DMS 273 treated with DMSO at 0.1 percent for 48 hours (cell line): ENCODE measurements at regions not wholly inside any gene's neighbourhood (a gene's known extent, or its start where the extent isn't known, plus 50 kb on each side); places are given as distances from the start of the nearest gene placed in this dataset.
"Not testable (repeated sequence)": the region's sequence is repeated elsewhere in the genome, so short reads cannot be mapped to it uniquely, and the experiment has no call there.

ENCODE experiments used
- DNase-seq: peaks from one replicate; lab custom pipeline; 2025; lab: John Stamatoyannopoulos, UW

DNA sequence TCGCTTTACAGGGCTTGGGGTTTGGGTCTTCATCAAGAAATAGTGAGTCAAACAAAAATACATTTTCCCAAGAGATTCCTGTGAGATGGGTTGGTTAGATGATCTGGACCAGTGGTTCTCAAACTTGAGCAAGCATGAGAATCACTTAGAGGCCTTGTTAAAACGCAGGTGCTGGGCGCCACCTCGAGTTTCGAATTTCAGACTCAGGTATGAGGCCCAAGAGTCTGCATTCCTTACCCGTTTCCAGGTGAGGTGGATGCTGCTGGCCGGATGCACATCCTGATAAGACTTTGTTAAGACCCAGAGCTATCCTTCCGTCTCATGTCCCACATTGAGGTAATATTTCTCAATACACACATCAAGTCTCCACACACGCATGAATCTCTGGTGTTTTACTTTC lies 707.8 kb upstream of the SALL3 start:
- no peak for DNase-seq

DNA sequence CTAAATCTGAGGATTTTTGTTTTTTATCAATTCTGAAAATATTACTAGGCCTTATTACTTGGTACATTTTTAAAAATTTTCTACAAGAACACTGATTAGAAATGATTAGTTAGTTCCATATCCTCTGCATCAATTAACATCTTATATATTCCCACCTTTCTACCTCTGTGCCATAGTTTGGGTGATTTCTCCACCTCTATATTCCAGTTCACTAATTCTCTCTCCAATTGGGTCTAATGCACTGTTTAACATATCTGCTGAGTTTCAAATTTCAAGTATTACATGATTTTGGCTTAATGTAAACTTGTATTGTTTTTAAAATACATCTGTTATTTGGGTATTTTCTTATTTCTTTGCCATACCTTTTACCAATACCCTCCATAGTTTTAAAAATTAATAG lies 705.7 kb upstream of the SALL3 start:
- DNase-seq, result no peak

DNA sequence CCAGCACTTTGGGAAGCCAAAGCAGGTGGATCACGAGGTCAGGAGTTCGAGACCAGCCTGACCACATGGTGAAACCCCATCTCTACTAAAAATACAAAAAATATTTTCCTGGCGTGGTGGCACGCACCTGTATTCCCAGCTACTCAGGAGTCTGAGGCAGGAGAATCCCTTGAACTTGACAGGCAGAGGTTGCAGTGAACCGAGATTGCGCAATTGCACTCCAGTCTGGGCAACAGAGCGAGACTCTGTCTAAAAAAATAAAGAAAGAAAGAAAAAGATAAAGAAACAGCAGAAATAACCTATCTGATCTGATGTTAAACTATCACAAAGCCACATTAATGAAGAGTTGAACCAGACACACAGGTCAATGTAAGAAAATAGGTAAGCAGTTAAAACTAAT lies 696.2 kb upstream of the SALL3 start:
- DNase-seq, result not testable (repeated sequence)

- DNase-seq, result no peak
Observed at GRCh38 chr18:78292618-78293380, 686.8 kb upstream of the SALL3 start.

DNA sequence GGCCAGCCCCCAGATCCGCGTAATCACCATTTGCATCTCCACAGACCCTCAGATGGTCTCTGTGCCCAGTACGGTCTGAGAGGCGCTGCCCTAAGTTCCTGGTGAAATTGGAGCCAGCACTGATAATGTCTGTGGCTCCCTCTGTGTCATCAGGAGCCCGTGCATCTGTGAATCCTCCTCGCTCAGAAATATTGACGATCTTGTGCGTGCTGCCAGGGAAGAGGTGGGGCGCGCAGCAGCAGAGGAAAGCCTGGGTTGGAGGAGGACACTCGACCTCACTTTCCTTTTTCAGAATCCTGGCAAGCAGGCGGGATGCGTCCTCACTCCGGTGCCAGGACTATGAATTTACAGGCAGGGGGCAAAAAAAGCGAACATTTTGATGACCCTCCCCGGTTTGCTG lies 686.1 kb upstream of the SALL3 start:
- no peak for DNase-seq

DNA sequence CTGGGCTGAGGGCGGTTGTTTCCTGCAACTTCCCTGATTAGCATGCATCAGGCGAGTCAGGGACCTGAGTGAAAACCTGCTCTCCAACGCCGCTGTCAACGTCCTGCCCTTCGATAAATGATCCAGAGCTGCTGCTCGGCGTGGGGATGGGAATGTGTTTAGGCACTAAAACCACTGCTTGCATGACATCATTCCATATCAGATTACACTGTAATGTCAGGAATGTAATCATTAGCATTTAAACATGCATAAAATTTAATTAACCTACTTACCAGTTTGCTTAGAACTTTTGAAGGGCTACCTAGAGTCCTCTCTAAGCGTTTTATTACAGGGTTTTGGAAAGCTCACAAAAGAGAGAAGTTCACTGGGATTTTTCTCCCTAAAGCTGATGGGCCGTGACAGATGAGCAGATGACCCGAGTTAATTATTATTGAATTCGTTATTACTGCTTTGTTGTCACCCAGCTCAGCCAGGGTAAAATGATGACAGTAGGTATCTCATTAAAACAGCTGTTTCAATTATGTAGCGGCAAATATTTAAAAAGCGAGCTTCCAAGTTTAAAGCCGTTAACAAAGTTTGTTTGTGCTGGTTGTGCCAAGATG lies 685.6 kb upstream of the SALL3 start:
- DNase-seq, result no peak

DNA sequence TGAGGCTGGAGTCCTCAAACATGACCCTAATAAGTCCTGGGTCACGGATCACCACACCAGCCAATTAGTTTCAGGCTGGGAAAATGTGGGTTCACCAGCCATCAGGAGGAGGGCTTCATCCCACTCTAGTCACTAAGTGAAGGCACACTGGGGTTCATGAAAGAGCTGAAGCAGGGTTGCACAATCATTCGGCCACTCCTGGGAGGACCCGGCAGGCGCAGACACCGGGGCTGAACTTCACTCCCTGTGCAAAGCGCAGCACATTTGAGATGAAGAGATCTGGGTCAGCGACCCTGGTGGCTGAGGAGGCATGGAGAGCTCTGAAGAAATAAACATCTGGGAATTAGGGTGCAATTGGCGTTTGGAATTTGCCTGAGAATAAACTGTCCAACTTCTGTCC lies 684.4 kb upstream of the SALL3 start:
- DNase-seq, result no peak

DNA sequence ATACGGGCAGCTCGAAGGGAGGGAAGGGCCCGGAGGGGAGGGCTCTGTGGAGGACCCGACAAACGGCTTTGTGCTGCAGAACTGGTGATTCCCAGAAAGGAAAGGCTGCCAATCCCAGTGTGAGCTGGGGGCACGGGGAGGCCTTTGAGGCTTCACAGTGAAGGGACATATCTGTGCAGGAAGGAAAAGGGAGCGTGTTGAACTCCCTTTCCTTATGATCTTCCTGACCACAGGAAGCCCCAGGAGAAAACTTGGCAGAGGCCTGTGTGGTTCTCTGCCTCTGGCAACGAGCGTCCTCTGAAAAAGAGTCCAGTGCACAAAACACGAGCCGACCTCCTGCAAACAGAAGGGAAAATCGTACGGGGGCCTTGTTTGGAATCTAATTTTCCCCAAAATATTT lies 683.5 kb upstream of the SALL3 start:
- DNase-seq, result no peak

DNA sequence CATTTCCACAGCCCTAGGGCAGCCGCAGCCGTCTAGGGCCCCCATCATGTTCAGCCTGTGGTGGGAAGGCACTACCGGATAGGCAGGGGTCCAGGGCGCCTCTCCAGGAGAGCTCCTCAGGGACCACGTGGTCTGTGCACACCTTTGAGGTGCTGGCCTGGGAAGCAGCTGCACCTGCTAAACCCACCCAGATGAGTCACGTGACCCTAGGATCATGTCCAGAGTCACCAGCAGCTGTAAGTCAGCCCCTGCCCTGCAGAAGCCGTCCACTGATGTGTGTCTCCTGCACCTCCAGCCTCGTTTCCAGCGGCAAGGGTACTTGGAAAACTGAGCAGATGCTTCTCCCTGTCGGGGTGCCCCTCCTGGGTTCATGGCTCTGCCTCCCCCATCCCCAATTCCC lies 682.6 kb upstream of the SALL3 start:
- no peak for DNase-seq

DNA sequence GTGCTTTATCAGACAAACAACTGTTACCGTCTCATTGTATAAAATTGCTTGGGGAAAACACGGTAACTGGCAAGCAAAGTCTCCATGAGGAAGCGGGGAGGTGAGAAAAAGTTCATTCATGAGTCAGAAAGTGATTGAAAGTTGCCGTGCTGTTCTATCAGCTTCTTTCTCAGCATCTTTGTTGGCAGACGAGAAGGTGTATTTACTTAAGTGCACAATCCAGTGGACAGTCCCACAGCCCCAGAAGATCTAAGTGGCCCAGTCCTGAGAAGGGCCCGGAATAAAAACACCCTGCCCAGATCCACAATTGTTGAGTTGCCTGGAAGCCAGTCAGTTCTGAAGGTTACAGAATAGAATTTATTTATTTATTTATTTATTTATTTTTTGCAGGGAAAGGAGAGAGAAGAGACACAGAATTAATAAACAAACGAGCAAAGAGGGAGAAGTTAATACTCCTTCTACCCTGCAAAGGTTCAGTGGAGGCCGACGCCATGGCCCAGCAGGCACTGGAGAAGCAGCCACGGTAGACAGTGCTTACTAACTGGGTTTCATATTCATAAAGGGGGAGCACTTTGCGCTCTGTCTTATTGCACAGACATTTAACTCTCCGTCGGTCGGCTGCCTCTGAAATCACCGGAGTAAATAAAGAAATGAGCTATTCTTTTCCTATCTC lies 676.0 kb upstream of the SALL3 start:
- DNase-seq, result no peak

DNA sequence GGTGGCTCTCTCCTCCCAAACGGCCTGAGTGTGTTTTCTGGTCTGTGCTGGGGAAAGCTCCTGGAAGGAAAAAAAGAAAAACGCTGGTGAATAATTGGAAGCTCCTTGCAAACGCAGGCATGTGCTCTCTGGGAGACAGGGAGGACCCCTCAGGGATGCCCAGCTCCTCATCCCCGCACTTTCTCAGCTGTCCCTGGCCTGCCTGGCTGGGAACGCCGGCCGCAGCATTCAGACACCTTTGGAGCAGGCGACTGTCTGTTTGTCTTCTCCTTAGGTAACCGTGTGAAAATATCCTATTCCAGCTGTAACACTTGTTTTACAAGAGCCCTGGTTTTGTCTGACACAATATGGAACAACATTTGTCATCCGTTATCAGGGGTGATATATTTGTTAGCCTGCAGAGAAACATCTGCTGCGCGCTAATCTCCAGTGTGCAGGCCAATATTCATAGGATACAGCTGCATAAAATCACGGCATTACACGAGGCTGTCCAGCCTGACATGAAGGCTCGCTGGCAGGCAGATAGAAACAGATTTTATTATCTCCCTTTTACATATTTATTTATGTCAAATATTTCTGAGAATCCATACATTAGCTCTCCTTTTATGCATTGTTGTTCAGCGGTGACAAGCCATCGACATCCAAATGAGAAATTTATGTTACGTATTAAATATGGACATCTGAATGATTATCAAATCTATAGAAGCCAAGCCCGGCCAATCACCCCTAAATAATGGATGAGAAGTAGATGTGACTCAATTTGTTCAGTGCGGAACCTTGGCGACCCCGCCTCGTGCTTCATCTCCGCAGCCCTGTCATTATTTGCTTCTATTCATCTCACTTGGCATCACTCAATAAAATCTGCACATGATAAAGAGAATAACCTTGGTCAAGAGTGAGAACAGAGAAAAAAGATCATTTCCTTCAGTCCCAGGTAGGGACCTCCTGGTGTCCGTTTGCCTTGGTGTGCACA lies 675.1 kb upstream of the SALL3 start:
- DNase-seq, result no peak

- no peak for DNase-seq
Observed at GRCh38 chr18:78305789-78306188, 673.8 kb upstream of the SALL3 start.

DNA sequence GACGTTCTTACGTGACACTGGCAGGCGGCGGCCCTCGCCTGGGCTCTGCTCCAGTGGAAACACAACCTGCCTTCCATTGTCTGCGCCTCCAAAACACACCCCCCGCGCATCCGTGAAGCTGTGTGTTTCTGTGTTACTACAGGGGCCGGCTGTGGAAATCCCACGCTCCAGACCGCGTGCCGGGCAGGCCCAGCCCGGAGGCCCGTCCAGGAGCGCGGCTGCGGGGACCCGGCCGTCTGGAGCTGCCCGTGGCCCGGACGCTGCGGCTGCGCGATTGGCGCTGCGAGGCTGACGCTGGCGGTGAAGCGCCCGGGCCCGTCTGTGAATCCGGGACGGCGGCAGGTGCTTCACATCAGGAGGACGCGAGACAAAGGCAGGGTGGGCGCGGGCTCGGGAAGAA lies 670.3 kb upstream of the SALL3 start:
- DNase-seq, result no peak

DNA sequence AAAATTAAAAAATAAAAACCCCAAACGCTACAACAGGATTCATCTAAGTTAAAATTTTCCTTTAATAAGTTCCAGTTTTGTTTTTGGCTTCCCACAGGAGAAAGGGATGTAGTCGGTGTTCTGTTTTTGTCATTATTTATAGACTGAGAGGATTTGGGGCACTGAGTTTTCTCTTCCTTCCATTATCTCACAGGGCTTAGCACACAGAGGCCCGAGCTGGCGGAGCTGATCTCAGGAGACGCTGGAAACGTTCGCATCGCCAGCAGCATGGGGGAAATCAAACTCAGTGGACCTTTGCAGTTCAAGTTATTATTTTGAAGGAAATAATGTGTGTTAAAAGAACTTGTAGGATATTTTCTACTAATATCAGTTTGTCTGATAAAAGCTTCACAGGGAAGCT lies 669.7 kb upstream of the SALL3 start:
- DNase-seq, result no peak

- DNase-seq, result no peak
Observed at GRCh38 chr18:78319264-78319663, 660.4 kb upstream of the SALL3 start.

DNA sequence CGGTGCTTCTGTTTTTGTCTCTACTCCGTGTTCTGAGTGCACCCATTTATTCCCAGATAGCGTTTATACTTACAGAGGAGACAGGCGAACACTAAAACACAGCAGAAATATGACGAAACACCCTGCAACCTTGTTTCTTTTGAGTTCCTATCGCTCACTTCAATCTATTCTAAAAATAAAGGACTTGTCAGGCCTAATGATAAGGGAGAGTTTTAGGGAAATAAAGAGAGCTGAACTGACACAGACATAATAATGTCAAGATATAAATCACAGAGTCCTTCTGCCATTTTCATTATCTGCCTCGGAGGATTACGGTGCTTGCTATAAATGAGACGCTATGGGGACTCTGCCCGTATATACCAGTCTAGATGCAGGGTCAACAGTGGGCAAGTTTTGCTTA lies 659.7 kb upstream of the SALL3 start:
- DNase-seq, result no peak

DNA sequence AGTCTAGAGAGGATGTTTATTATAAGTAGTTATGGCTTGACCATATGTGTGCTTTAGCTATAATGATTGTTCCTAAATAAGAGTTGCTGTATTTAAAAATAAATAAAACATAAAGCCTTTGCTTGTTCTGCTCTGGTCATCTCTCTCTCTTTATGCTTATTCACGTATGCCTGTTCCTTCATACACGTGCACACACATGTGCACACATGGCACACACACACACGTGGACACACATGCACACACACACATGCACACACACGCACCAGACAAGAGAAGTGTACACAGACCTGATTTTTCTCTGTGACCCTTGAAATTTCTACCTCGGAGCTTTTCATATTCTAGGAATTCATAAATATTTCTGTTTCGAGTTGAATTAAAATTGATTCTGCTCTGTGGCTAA lies 658.2 kb upstream of the SALL3 start:
- DNase-seq, result no peak

DNA sequence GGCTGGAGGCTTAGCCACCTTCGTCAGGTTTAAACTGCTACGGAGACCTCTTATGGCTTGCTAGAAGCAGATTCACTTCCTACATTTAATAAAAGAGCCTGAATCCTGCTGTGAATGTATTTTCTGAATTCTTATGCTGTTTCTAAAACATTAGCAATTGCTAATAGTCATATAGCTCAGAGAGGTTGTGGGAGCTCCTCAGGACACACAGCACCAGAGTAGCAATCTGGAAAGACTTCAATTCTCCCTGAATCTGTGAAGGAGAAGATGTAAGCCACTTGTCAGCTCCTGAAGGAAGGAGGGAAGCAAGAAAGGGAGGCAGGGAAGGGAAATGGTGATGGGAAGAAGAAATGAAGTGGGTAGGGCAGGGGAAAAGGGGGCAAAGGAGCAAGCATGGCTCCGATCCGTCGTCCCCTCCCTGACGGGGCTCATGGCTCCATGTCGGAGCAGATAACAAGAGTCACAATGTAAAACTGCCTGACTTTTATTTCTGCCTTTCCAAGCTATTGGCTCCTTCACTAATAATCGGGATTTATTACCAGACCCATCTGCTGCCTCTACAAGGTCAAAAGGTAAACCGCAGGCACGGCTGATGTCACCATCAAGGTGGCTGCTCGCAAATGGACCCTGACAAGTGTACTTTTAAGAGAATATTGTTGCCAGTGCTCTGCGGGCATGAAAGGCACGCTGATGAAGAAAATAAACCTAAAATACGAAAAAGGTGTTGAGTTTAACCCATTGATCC lies 656.0 kb upstream of the SALL3 start:
- DNase-seq, result no peak

DNA sequence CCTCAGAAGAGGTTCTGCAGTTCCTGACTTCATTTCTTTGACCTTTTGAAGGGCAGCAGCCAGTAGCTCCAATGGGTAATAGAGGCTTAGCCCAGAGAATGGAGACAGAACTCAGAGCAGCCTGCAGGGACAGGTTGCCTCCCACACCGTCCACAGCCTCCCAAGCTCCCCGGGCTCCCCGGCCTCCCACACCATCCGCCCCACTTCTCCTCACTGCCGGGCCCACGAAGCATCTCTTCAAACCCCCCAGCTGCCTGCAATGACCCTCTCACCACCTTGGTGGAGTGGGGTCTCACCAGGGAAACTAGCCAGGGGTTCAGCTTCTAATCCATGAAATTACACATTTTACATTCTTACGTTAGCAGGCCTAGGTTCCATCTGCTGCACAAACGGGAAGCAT lies 652.0 kb upstream of the SALL3 start:
- DNase-seq, result no peak

DNA sequence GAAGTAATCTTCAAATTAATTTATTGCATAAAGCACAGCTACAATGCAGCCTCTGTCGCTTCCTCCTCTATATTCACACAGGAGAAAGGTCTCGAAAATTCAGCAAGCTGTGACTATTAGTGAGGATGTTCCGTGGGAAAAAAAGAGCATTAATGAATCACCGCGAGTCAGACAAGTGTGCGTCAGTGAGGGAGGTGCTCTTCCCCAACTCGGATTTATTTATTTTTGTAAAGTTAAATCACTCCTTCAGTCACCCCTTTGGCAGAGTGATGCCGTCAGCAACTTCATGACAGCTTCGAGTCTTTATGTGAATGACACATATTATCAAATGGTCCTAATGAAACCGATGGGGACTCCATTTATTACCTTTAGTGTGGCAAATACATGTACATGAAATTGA lies 648.9 kb upstream of the SALL3 start:
- no peak for DNase-seq

DNA sequence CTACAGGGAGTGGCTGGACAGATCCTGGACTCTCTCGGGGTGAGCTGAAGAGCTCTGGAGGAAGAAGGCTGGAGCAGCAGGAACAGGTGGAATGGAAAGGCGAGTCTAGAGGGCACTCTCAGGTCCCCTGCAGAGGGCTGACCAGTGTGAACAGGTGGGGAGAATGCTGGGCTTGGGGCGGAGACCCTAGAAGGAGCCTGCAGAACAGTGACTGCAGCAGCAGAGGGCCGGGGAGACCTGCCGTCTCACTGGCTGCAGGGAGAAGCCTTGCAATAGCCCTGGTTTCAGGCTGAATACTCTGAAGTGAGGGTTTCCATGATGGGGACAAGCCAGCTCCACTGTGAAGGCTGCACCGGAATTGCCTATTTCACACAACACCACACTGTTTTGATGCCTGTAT lies 626.7 kb upstream of the SALL3 start:
- DNase-seq, result no peak

- DNase-seq, result no peak
Observed at GRCh38 chr18:78362198-78362597, 617.4 kb upstream of the SALL3 start.
